ENCODE measurements at regions not wholly inside any gene's neighbourhood (a gene's known extent, or its start where the extent isn't known, plus 50 kb on each side); places are given as distances from the start of the nearest gene placed in this dataset.

- TF ChIP-seq EZH2phosphoT487 (IDR thresholded peaks at IDR 0.05; ENCODE audit: borderline replicate concordance): no peak
These were observed 459.8 kb downstream of the BCAT1 start (continued) for GRCh38 chr12:24488906-24489619.

- no peak for TF ChIP-seq SRF (IDR thresholded peaks at IDR 0.05; ENCODE audit: low read depth)
- TF ChIP-seq ATF3 (IDR thresholded peaks at IDR 0.05): no peak
- TF ChIP-seq FOSL1 (IDR thresholded peaks at IDR 0.05; ENCODE audit: low read depth): no peak
- TF ChIP-seq ZBTB33 (IDR thresholded peaks at IDR 0.05; ENCODE audit: extremely low read depth, insufficient replicate concordance, low read length): no peak
- TF ChIP-seq CEBPB (IDR thresholded peaks at IDR 0.05; ENCODE audit: low read depth): no peak
- no peak for TF ChIP-seq REST (IDR thresholded peaks at IDR 0.05; ENCODE audit: low read depth)
- TF ChIP-seq POLR2A (IDR thresholded peaks at IDR 0.05; ENCODE audit: borderline replicate concordance, extremely low read depth, insufficient read depth, insufficient read length): no peak
- Histone ChIP-seq H3K9ac (ENCODE audit: low read length) (no peak overlapping the region), H3K9me2 (ENCODE audit: insufficient read depth) (no peaks in the 10 kb centered on the region), H3K4me1 (ENCODE audit: control insufficient read depth in 1 of 2, insufficient read depth in 2 of 2, low read length in 2 of 2) (no peaks in the 10 kb centered on the region), H3K27ac (ENCODE audit: low read depth, low read length) (no peak overlapping the region), H3K27me3 (ENCODE audit: insufficient read depth, low read length) (no peaks in the 10 kb centered on the region), H3K36me3 (ENCODE audit: control insufficient read depth in 1 of 2, insufficient read depth in 2 of 2, low read length in 2 of 2) (no peaks in the 10 kb centered on the region), H3K9me3 (ENCODE audit: control insufficient read depth in 1 of 2, insufficient read depth in 1 of 2, low read depth in 1 of 2, low read length in 2 of 2) (peaks cover 6 to 22% of the 10 kb centered on the region in 2 experiments; a peak in 2 of 4 replicates), H4K20me1 (ENCODE audit: insufficient read depth) (no peaks in the 10 kb centered on the region), H3K4me2 (ENCODE audit: low read length) (no peak overlapping the region), H2AFZ (ENCODE audit: low read depth, low read length, poor library complexity, severe bottlenecking) (no peak overlapping the region), H3K79me2 (ENCODE audit: insufficient read depth, low read length) (no peaks in the 10 kb centered on the region), H3K4me3 (replicated peaks in 1 of 2; ENCODE audit: low read depth in 1 of 2, low read length in 2 of 2) (no peak overlapping the region)
- CTCF ChIA-PET: no interaction called here
- ATAC-seq (no peak), DNase-seq (ENCODE audit: low read depth, low spot score) (no peak)
- BruUV-seq (replicated peaks): no TSS peak
- intact Hi-C loops (cut with micrococcal nuclease): no loop called here
- RAD21 ChIA-PET (ENCODE audit: low non-redundant PET in 1 of 2, low total read pairs in 2 of 2, uncharacterized antibody in 2 of 2, unreplicated experiment in 2 of 2): no interaction called here
- POLR2A ChIA-PET: no interaction called here
These were observed 460.8 kb downstream of the BCAT1 start for GRCh38 chr12:24488091-24488596.

Measured in HCT116 (cell line).